ENCODE measurements at regions not wholly inside any gene's neighbourhood (a gene's known extent, or its start where the extent isn't known, plus 50 kb on each side); places are given as distances from the start of the nearest gene placed in this dataset.

DNA sequence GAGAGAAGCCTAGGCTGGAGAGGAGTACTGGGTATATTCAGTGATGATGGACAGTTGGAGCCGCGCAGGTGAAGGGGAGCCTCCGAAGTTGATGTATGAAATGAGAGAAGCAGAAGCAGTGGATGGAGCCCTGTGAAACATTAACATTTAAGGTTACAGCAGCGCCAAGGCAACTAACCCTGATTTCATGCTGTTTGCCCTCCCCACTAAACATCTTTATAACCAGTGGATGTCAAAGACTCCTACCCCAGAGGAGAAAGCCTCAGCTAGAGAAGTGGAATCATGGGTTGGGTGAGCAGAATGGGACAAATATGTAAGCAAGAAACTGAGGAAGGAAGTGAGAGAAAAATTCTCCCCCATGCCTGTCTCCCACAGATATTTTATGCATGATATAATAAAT lies 92.0 kb upstream of the NMNAT3 start:
- no peak for TF ChIP-seq CTCF (IDR thresholded peaks at IDR 0.05)
- no peak for TF ChIP-seq EZH2 (IDR thresholded peaks at IDR 0.05; ENCODE audit: borderline replicate concordance, insufficient read depth, low read depth, low read length, poor library complexity, severe bottlenecking)
